T-helper 1 cell treated with Interleukin-12 subunit alpha and Interleukin-12 subunit beta and Interleukin-4 antibody, amounts not matched to agents 30 ng/mL and 1 ng/mL, for 36 hours (primary cell): ENCODE measurements at regions not wholly inside any gene's neighbourhood (a gene's known extent, or its start where the extent isn't known, plus 50 kb on each side); places are given as distances from the start of the nearest gene placed in this dataset.

Source experiments
- intact Hi-C: fragments of 100-400 bp; cut with micrococcal nuclease; formaldehyde crosslinking; loops from one replicate; pipeline ENCODE4 v1.15.1; 2024

- intact Hi-C loops: no loop called here
These were observed 1214.3 kb upstream of the RAG2 start for GRCh38 chr11:37812281-37812880.

GRCh38 chr11:37811349-37811748 is 1213.3 kb upstream of the RAG2 start:
- intact Hi-C loops: no loop called here

- intact Hi-C loops: no loop called here
These were observed 1206.6 kb upstream of the RAG2 start for GRCh38 chr11:37804666-37805065.

GRCh38 chr11:37788141-37788877 is 1190.3 kb upstream of the RAG2 start:
- intact Hi-C loops: no loop called here

GRCh38 chr11:37786214-37786755 is 1188.2 kb upstream of the RAG2 start:
- intact Hi-C loops: no loop called here

GRCh38 chr11:37774441-37774840 is 1176.4 kb upstream of the RAG2 start:
- intact Hi-C loops: no loop called here

- intact Hi-C loops: no loop called here
These were observed 1172.1 kb upstream of the RAG2 start for GRCh38 chr11:37770145-37770544.

- intact Hi-C loops: no loop called here
These were observed 1164.0 kb upstream of the RAG2 start for GRCh38 chr11:37762079-37762478.

GRCh38 chr11:37755521-37755920 is 1157.5 kb upstream of the RAG2 start:
- intact Hi-C loops: no loop called here

GRCh38 chr11:37748641-37749040 is 1150.6 kb upstream of the RAG2 start:
- intact Hi-C loops: loop anchor here (5.0 kb wide), 1 partner anchor 1396 kb away; no protein-coding TSS in a partner anchor

- intact Hi-C loops: loop anchor here (5.0 kb wide), 1 partner anchor 1395 kb away; no protein-coding TSS in a partner anchor
These were observed 1149.1 kb upstream of the RAG2 start for GRCh38 chr11:37747121-37747520.

GRCh38 chr11:37727371-37727770 is 1129.3 kb upstream of the RAG2 start:
- intact Hi-C loops: no loop called here

GRCh38 chr11:37724315-37724714 is 1126.3 kb upstream of the RAG2 start:
- intact Hi-C loops: no loop called here

GRCh38 chr11:37721485-37721884 is 1123.4 kb upstream of the RAG2 start:
- intact Hi-C loops: no loop called here

- intact Hi-C loops: no loop called here
These were observed 1120.5 kb upstream of the RAG2 start for GRCh38 chr11:37718431-37718999.

GRCh38 chr11:37712251-37712650 is 1114.2 kb upstream of the RAG2 start:
- intact Hi-C loops: no loop called here

GRCh38 chr11:37710031-37710430 is 1112.0 kb upstream of the RAG2 start:
- intact Hi-C loops: no loop called here

- intact Hi-C loops: no loop called here
These were observed 1106.8 kb upstream of the RAG2 start for GRCh38 chr11:37704791-37705190.

GRCh38 chr11:37699644-37700043 is 1101.6 kb upstream of the RAG2 start:
- intact Hi-C loops: no loop called here

- intact Hi-C loops: no loop called here
These were observed 1097.2 kb upstream of the RAG2 start for GRCh38 chr11:37695283-37695682.

GRCh38 chr11:37689951-37690350 is 1091.9 kb upstream of the RAG2 start:
- intact Hi-C loops: no loop called here

- intact Hi-C loops: no loop called here
These were observed 1090.4 kb upstream of the RAG2 start for GRCh38 chr11:37688456-37688855.
